ENCODE measurements at regions not wholly inside any gene's neighbourhood (a gene's known extent, or its start where the extent isn't known, plus 50 kb on each side); places are given as distances from the start of the nearest gene placed in this dataset.

DNA sequence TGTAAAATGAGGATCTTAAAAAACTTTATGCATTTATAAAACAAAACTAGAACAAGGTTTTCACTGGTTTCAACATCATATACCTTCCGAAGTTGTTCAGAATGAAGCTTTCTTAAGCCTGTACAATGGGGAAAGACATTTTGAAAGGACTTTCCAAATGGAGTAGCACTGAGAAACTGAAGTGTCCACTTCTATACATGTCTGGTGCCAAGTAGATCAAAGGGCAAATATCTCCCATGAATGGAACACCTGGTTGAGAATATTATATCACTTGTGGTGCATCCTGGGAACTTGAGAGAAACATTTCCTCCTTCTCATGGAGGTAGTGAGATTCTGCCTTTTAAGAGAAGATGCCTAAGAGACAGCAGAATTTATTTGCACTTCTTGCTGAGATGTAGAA is 182.1 kb upstream of the ACTBL2 start:
- DNase-seq (ENCODE audit: low read depth): no peak
- H3K4me3 ChIP-seq (ENCODE audit: low read depth, low read length): no peak overlapping the region
- TF ChIP-seq CTCF (conservative IDR thresholded peaks at IDR 0.05; ENCODE audit: low read depth, low read length): no peak

GRCh38 chr5:57663466-57663865 is 180.9 kb upstream of the ACTBL2 start:
- no peak for TF ChIP-seq CTCF (conservative IDR thresholded peaks at IDR 0.05; ENCODE audit: low read depth, low read length)
- no peak for DNase-seq (ENCODE audit: low read depth)
- no peak overlapping the region for H3K4me3 ChIP-seq (ENCODE audit: low read depth, low read length)

DNA sequence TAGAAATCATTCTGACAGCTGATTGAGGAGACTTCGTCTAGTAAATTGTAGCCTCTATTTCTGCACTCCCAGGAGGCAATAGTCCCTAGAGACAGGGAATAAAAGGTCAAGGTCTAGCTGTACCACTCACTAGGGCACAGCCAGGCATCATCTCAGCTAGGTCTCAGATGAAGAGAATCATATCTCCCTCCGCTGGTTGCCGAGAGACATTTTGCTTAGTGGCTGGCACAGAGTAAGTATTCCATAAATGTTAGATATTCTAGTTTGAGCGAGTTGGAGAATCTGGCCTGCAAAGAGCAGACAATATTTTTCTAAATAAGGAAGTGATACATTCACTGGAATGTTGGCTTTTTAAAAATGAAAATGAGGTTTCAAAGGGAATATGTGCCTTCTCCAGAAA is 180.4 kb upstream of the ACTBL2 start:
- H3K4me3 ChIP-seq (ENCODE audit: low read depth, low read length): no peak overlapping the region
- peak; percentile 16 for DNase-seq (ENCODE audit: low read depth)
- no peak for TF ChIP-seq CTCF (conservative IDR thresholded peaks at IDR 0.05; ENCODE audit: low read depth, low read length)

GRCh38 chr5:57659886-57660285 is 177.3 kb upstream of the ACTBL2 start:
- TF ChIP-seq CTCF (conservative IDR thresholded peaks at IDR 0.05; ENCODE audit: low read depth, low read length): no peak
- DNase-seq (ENCODE audit: low read depth): no peak
- no peak overlapping the region for H3K4me3 ChIP-seq (ENCODE audit: low read depth, low read length)

DNA sequence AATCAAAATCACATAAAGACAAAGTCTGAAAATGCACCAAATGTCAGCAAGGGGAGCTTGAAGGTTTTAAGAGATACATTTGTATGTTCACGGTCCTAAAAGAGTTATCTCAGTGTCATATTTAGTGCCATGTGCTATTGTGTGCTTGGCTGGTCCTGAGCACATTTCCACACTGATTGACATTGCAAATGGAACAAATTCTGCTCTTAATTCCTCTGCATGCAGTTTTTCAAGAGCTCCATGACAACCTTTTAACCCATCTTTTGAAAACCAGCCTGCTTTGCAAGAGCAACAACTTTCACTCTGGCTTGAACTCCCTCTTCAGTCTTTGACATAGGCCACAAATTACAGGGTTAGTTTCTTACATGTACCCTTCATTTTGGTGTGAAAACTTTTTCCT is 175.4 kb upstream of the ACTBL2 start:
- TF ChIP-seq CTCF (conservative IDR thresholded peaks at IDR 0.05; ENCODE audit: low read depth, low read length): no peak
- DNase-seq (ENCODE audit: low read depth): no peak
- H3K4me3 ChIP-seq (ENCODE audit: low read depth, low read length): no peak overlapping the region

- TF ChIP-seq CTCF (conservative IDR thresholded peaks at IDR 0.05; ENCODE audit: low read depth, low read length): no peak
- no peak for DNase-seq (ENCODE audit: low read depth)
- H3K4me3 ChIP-seq (ENCODE audit: low read depth, low read length): no peak overlapping the region
These were observed 172.6 kb upstream of the ACTBL2 start for GRCh38 chr5:57655228-57655627.

DNA sequence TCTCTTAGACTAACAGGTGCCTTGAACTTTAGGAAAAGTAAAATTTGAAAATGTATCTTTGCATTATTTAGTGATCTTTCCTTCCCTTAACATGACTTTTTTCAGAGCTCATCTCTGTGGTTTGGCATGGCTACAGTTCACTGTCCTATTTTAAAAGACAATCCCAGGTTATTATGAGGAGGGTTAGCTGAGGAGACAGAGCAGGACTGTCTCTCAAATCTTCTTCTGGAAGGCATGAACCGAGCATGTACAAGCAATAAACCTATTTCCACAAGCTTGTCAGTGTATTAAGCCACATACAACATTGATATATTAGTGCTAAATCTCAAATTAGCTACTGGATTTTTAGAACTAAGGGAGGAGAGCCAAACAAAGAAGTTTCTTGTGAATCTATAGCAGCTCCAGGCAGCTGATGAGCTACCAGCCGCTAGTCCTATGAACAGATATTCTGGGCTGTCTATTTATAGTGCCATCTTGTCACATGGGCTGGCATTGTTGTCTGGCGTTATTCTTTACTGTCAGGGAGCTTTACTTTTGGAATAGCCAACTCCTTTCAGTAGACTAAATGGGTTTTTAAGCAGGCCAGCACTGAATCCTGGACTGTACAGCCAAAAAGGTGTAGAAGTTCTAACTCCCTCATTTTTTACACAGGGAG is 171.2 kb upstream of the ACTBL2 start:
- no peak for DNase-seq (ENCODE audit: low read depth)
- no peak overlapping the region for H3K4me3 ChIP-seq (ENCODE audit: low read depth, low read length)
- TF ChIP-seq CTCF (conservative IDR thresholded peaks at IDR 0.05; ENCODE audit: low read depth, low read length): no peak
